ENCODE measurements at regions not wholly inside any gene's neighbourhood (a gene's known extent, or its start where the extent isn't known, plus 50 kb on each side); places are given as distances from the start of the nearest gene placed in this dataset.

GRCh38 chr6:165929607-165930006 lies 238.0 kb downstream of the TBXT start:
- TF ChIP-seq CTCF (IDR thresholded peaks at IDR 0.05): no peak
- TF ChIP-seq POLR2A (IDR thresholded peaks at IDR 0.05; ENCODE audit: low read depth): no peak
- no peak for TF ChIP-seq POLR2AphosphoS5 (IDR thresholded peaks at IDR 0.05)

Measured in esophagus muscularis mucosa (tissue), 3 donors.